ENCODE measurements at regions not wholly inside any gene's neighbourhood (a gene's known extent, or its start where the extent isn't known, plus 50 kb on each side); places are given as distances from the start of the nearest gene placed in this dataset.

DNA sequence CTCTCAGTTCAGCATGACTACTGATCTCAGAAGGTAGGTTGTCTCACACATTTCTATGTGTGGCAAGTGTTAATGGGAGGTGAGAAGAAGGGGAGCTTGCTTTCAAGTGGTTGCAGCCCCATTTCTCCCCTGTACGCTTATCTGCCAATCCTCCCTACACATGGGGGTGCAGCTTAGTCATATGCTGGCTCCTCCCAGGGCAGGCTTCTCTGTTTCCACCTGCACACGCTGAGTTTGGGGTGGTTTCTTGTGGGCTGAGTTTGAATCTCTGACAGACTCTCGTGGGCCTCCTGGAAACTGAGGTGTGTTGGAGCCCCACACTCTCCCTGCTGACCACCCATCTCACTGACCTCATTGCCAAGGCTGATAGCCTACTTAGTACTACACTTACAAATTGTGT is 435.8 kb upstream of the MTPN start:
- TF ChIP-seq, protein P1, sequence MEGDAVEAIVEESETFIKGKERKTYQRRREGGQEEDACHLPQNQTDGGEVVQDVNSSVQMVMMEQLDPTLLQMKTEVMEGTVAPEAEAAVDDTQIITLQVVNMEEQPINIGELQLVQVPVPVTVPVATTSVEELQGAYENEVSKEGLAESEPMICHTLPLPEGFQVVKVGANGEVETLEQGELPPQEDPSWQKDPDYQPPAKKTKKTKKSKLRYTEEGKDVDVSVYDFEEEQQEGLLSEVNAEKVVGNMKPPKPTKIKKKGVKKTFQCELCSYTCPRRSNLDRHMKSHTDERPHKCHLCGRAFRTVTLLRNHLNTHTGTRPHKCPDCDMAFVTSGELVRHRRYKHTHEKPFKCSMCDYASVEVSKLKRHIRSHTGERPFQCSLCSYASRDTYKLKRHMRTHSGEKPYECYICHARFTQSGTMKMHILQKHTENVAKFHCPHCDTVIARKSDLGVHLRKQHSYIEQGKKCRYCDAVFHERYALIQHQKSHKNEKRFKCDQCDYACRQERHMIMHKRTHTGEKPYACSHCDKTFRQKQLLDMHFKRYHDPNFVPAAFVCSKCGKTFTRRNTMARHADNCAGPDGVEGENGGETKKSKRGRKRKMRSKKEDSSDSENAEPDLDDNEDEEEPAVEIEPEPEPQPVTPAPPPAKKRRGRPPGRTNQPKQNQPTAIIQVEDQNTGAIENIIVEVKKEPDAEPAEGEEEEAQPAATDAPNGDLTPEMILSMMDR (IDR thresholded peaks at IDR 0.05; ENCODE audit: insufficient read depth, low read depth, low read length): no peak
- no peak overlapping the region for H3K4me3 ChIP-seq (ENCODE audit: low read depth, low read length)
- no peak for DNase-seq (ENCODE audit: low read depth)

DNA sequence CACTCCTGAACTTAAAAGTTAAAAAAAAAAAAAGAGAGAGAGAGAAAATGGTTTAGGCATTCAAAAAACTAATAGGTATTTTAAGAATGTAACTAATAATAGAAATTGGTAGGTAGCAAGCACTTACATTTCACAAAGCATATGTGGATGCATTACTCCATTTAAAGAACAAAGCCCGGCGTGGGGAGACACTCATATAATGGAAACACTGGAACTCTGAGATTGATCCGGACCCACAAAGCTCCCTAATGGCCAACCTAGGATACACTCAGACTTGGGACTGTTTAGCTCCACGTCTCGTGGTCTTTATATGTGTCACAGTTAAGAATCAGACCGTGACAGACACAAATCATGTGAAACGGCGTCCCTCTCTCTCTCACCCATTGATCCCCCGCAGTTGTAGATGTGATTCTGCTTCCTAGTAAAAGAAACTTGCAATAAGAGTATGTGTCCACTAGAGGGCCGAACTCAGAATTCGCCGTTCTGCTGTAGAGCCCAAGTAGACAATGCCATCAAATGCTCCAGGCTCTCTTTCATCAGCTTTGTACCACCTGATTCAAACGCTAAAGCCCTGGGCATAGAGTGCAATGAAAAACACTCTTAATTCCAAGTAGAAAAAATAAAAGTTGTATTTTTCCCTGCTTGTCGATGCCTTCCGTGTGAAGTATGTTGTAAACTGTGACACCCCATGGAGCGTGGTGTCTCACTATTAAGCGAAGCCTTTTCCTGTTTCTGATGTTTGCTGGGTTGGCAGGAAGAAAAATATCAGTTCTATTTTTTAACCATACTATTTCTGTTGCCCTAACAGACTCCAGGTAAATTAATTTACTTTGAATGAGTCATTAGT is 429.0 kb upstream of the MTPN start:
- TF ChIP-seq, protein P1 (IDR thresholded peaks at IDR 0.05; ENCODE audit: insufficient read depth, low read depth, low read length): peak; percentile 78
- H3K4me3 ChIP-seq (ENCODE audit: low read depth, low read length): no peak overlapping the region

DNA sequence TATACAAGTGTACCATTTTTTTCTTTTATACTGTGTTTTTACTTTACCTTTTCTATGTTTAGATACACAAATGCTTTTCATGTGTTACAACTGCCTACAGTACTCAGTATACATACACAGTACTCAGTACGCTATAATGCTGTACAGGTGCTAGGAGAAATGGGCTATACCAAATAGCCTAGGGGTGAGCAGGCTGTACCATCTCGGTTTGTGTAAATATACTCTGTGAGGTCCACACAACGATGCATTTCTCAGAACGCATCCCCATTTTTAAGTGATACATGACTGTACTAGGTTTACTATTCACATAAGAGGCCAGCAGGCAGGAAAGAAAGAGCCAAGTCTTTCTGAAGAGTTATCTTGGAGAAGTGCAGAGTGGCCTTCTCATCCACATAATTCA is 426.4 kb upstream of the MTPN start:
- no peak overlapping the region for H3K4me3 ChIP-seq (ENCODE audit: low read depth, low read length)
- DNase-seq (ENCODE audit: low read depth): no peak
- TF ChIP-seq, protein P1 (IDR thresholded peaks at IDR 0.05; ENCODE audit: insufficient read depth, low read depth, low read length): no peak

More for the DNA sequence above, 429.0 kb upstream of the MTPN start:
- DNase-seq (ENCODE audit: low read depth): peak; percentile 56

DNA sequence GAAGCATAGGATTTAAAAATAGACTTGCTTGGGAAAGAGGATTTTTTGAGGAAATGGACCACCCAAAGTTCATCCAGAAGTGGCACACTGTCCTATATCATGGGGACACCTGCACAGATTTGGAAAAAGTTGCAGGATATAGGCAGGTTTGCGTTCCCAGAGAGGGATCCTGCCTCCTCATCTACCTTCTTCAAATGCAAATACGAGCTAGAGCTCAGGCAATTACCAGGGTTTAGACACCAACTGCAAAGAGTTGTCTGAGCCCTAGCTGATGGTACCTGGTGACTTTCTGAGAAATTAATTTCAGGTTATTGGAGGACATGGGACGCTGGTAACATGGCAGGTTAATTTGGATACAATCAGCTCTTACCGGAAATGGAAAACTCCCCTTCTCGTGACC is 423.7 kb upstream of the MTPN start:
- no peak for DNase-seq (ENCODE audit: low read depth)
- TF ChIP-seq, protein P1 (IDR thresholded peaks at IDR 0.05; ENCODE audit: insufficient read depth, low read depth, low read length): no peak
- H3K4me3 ChIP-seq (ENCODE audit: low read depth, low read length): no peak overlapping the region

DNA sequence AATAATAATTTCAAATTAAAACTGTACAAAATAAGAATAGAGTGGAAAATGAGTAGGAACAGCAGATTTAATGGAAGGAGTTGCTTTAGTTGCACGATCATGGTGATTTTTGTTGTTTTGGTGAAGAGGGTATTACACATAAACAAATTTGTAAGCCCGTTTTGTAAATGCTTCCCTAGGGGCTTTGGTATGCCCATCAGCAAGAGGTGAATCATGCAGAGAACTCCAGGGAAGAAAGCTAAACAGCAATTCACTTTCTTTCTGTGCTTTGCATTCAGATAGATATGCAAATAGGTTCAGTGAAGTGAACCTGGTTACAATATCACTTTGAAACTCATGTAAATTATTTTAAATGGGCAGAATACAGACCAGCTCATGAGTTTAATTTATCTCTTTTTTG is 422.2 kb upstream of the MTPN start:
- no peak for DNase-seq (ENCODE audit: low read depth)
- TF ChIP-seq, protein P1 (IDR thresholded peaks at IDR 0.05; ENCODE audit: insufficient read depth, low read depth, low read length): no peak

DNA sequence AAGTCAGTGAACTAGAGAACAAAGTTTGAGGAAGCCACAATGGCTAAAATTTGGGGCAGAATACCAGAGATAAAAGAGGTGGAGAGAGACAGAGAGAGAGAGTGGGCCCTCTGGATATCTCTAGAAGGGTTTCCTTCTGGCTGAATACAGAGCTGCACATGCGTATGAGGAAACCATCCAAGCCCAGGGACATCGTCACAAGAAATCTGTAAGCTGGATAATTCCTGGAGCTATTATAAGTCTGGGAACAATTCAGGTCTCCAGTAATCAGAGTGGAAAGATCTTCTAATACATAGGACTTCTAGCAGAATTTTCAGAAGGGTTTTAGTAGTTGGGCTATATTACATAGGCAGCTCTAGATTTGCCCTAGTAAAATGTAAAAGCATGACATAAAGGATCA is 415.7 kb upstream of the MTPN start:
- DNase-seq (ENCODE audit: low read depth): no peak
- TF ChIP-seq, protein P1 (IDR thresholded peaks at IDR 0.05; ENCODE audit: insufficient read depth, low read depth, low read length): no peak
- no peak overlapping the region for H3K4me3 ChIP-seq (ENCODE audit: low read depth, low read length)

More for the DNA sequence above, 422.2 kb upstream of the MTPN start:
- H3K4me3 ChIP-seq (ENCODE audit: low read depth, low read length): no peak overlapping the region
